ENCODE measurements at regions not wholly inside any gene's neighbourhood (a gene's known extent, or its start where the extent isn't known, plus 50 kb on each side); places are given as distances from the start of the nearest gene placed in this dataset.

GRCh38 chr15:94047566-94047965 is 183.8 kb upstream of the MCTP2 start:
- Histone ChIP-seq H3K4me3 (ENCODE audit: low read depth in 1 of 2, low read length in 1 of 2) (no peak overlapping the region), H3K9me3 (no peaks in the 10 kb centered on the region), H3K36me3 (no peaks in the 10 kb centered on the region), H3K27ac (no peak overlapping the region), H3K4me1 (ENCODE audit: control insufficient read depth in 1 of 2, insufficient read depth in 1 of 2, low read depth in 1 of 2, low read length in 1 of 2) (no peaks in the 10 kb centered on the region), H3K27me3 (peaks cover 4% of the 10 kb centered on the region)
- TF ChIP-seq CTCF (IDR thresholded peaks at IDR 0.05) = no peak

- H3K9me3 ChIP-seq = no peaks in the 10 kb centered on the region
- no peaks in the 10 kb centered on the region for H3K27me3 ChIP-seq
- H3K36me3 ChIP-seq = no peaks in the 10 kb centered on the region
- H3K27ac ChIP-seq = no peak overlapping the region
- H3K4me3 ChIP-seq (ENCODE audit: low read depth in 1 of 2, low read length in 1 of 2) = no peak overlapping the region
- H3K4me1 ChIP-seq (ENCODE audit: control insufficient read depth in 1 of 2, insufficient read depth in 1 of 2, low read depth in 1 of 2, low read length in 1 of 2) = no peaks in the 10 kb centered on the region
- TF ChIP-seq CTCF (IDR thresholded peaks at IDR 0.05) = no peak
Observed at GRCh38 chr15:94042180-94042928, 189.0 kb upstream of the MCTP2 start.

GRCh38 chr15:94041746-94042145 is 189.6 kb upstream of the MCTP2 start:
- H3K27ac ChIP-seq = no peak overlapping the region
- no peak for TF ChIP-seq CTCF (IDR thresholded peaks at IDR 0.05)
- H3K4me3 ChIP-seq (ENCODE audit: low read depth in 1 of 2, low read length in 1 of 2) = no peak overlapping the region
- H3K36me3 ChIP-seq = no peaks in the 10 kb centered on the region
- no peaks in the 10 kb centered on the region for H3K9me3 ChIP-seq
- H3K4me1 ChIP-seq (ENCODE audit: control insufficient read depth in 1 of 2, insufficient read depth in 1 of 2, low read depth in 1 of 2, low read length in 1 of 2) = no peaks in the 10 kb centered on the region
- H3K27me3 ChIP-seq = no peaks in the 10 kb centered on the region

GRCh38 chr15:94040541-94041248 is 190.7 kb upstream of the MCTP2 start:
- no peak for TF ChIP-seq CTCF (IDR thresholded peaks at IDR 0.05)
- H3K27me3 ChIP-seq = no peaks in the 10 kb centered on the region
- H3K4me1 ChIP-seq (ENCODE audit: control insufficient read depth in 1 of 2, insufficient read depth in 1 of 2, low read depth in 1 of 2, low read length in 1 of 2) = no peaks in the 10 kb centered on the region
- H3K9me3 ChIP-seq = no peaks in the 10 kb centered on the region
- no peaks in the 10 kb centered on the region for H3K36me3 ChIP-seq
- H3K27ac ChIP-seq = no peak overlapping the region
- H3K4me3 ChIP-seq (ENCODE audit: low read depth in 1 of 2, low read length in 1 of 2) = no peak overlapping the region

GRCh38 chr15:94036156-94036555 is 195.2 kb upstream of the MCTP2 start:
- H3K27me3 ChIP-seq = no peaks in the 10 kb centered on the region
- H3K36me3 ChIP-seq = no peaks in the 10 kb centered on the region
- no peaks in the 10 kb centered on the region for H3K4me1 ChIP-seq (ENCODE audit: control insufficient read depth in 1 of 2, insufficient read depth in 1 of 2, low read depth in 1 of 2, low read length in 1 of 2)
- H3K4me3 ChIP-seq (ENCODE audit: low read depth in 1 of 2, low read length in 1 of 2) = no peak overlapping the region
- TF ChIP-seq CTCF (IDR thresholded peaks at IDR 0.05) = no peak
- no peak overlapping the region for H3K27ac ChIP-seq
- no peaks in the 10 kb centered on the region for H3K9me3 ChIP-seq

All from neutrophil (primary cell).